ENCODE measurements at regions not wholly inside any gene's neighbourhood (a gene's known extent, or its start where the extent isn't known, plus 50 kb on each side); places are given as distances from the start of the nearest gene placed in this dataset.
"Not testable (repeated sequence)": the region's sequence is repeated elsewhere in the genome, so short reads cannot be mapped to it uniquely, and the experiment has no call there.

GRCh38 chr2:167748536-167748935 is 498.9 kb downstream of the STK39 start:
- no peaks in the 10 kb centered on the region for H3K79me2 ChIP-seq (ENCODE audit: insufficient read depth, low read length)
- no peak overlapping the region for H3K27ac ChIP-seq (ENCODE audit: low read depth in 1 of 2, low read length in 2 of 2)
- no peaks in the 10 kb centered on the region for H3K27me3 ChIP-seq (ENCODE audit: control insufficient read depth in 2 of 2, insufficient read depth in 2 of 2, low read length in 2 of 2)
- Mint-ChIP-seq H3K36me3 (no peaks in the 10 kb centered on the region), H3K4me1 (no peaks in the 10 kb centered on the region), H3K4me3 (no peak overlapping the region), H3K27ac (no peak overlapping the region), H3K9me3 (peaks cover 0 to 5% (median 0%) of the 10 kb centered on the region in 7 donors), H3K27me3 (ENCODE audit: low read depth in 3 of 3) (peaks cover 0 to 2% (median 0%) of the 10 kb centered on the region in 3 donors)
- no peak overlapping the region for H3K4me2 ChIP-seq (replicated peaks; ENCODE audit: extremely low read depth, low read length, poor library complexity, severe bottlenecking)
- TF ChIP-seq CTCF (IDR thresholded peaks at IDR 0.05), result no peak
- H3K4me3 ChIP-seq (replicated peaks in 1 of 3; ENCODE audit: low read depth in 2 of 3, low read length in 3 of 3), result no peak overlapping the region
- 100% methylated on average over 1 of the region's 1 CpG for WGBS (ENCODE audit: insufficient coverage)
- no peak overlapping the region for H2AFZ ChIP-seq (ENCODE audit: insufficient read depth, low read depth, low read length, poor library complexity, severe bottlenecking)
- DNase-seq, result no peak
- H3K36me3 ChIP-seq (replicated peaks in 1 of 2; ENCODE audit: control insufficient read depth in 1 of 2, insufficient read depth in 2 of 2, low read length in 2 of 2), result no peaks in the 10 kb centered on the region
- intact Hi-C loops (cut with micrococcal nuclease), result no loop called here
- no peak overlapping the region for H3K9ac ChIP-seq (ENCODE audit: insufficient read depth, low read length, poor library complexity, severe bottlenecking)
- H4K20me1 ChIP-seq (ENCODE audit: insufficient read depth, low read length), result no peaks in the 10 kb centered on the region
- H3K4me1 ChIP-seq (ENCODE audit: control insufficient read depth in 1 of 2, insufficient read depth in 2 of 2, low read length in 2 of 2), result no peaks in the 10 kb centered on the region
- no peaks in the 10 kb centered on the region for H3K9me3 ChIP-seq (replicated peaks in 1 of 2; ENCODE audit: control insufficient read depth in 1 of 2, insufficient read depth in 1 of 2, low read length in 2 of 2)

GRCh38 chr2:167745667-167746066 is 501.7 kb downstream of the STK39 start:
- no CpG with 5 or more reads among the region's 2 CpGs for WGBS (ENCODE audit: insufficient coverage)
- Histone ChIP-seq H3K27ac (ENCODE audit: low read depth in 1 of 2, low read length in 2 of 2) (no peak overlapping the region), H3K4me2 (replicated peaks; ENCODE audit: extremely low read depth, low read length, poor library complexity, severe bottlenecking) (no peak overlapping the region), H3K79me2 (ENCODE audit: insufficient read depth, low read length) (no peaks in the 10 kb centered on the region), H4K20me1 (ENCODE audit: insufficient read depth, low read length) (no peaks in the 10 kb centered on the region), H3K36me3 (replicated peaks in 1 of 2; ENCODE audit: control insufficient read depth in 1 of 2, insufficient read depth in 2 of 2, low read length in 2 of 2) (no peaks in the 10 kb centered on the region), H3K27me3 (ENCODE audit: control insufficient read depth in 2 of 2, insufficient read depth in 2 of 2, low read length in 2 of 2) (no peaks in the 10 kb centered on the region), H3K9me3 (replicated peaks in 1 of 2; ENCODE audit: control insufficient read depth in 1 of 2, insufficient read depth in 1 of 2, low read length in 2 of 2) (no peaks in the 10 kb centered on the region), H3K4me1 (ENCODE audit: control insufficient read depth in 1 of 2, insufficient read depth in 2 of 2, low read length in 2 of 2) (no peaks in the 10 kb centered on the region), H3K9ac (ENCODE audit: insufficient read depth, low read length, poor library complexity, severe bottlenecking) (no peak overlapping the region), H2AFZ (ENCODE audit: insufficient read depth, low read depth, low read length, poor library complexity, severe bottlenecking) (no peak overlapping the region), H3K4me3 (replicated peaks in 1 of 3; ENCODE audit: low read depth in 2 of 3, low read length in 3 of 3) (no peak overlapping the region)
- H3K27me3 Mint-ChIP-seq (ENCODE audit: low read depth in 3 of 3), result peaks cover 0 to 2% (median 0%) of the 10 kb centered on the region in 3 donors
- no peak overlapping the region for H3K27ac Mint-ChIP-seq
- no peak for DNase-seq
- H3K36me3 Mint-ChIP-seq, result no peaks in the 10 kb centered on the region
- no peak for TF ChIP-seq CTCF (IDR thresholded peaks at IDR 0.05)
- intact Hi-C loops (cut with micrococcal nuclease), result no loop called here
- no peaks in the 10 kb centered on the region for H3K4me1 Mint-ChIP-seq
- peaks cover 0 to 5% (median 0%) of the 10 kb centered on the region in 7 donors for H3K9me3 Mint-ChIP-seq
- H3K4me3 Mint-ChIP-seq, result no peak overlapping the region

- H3K79me2 ChIP-seq (ENCODE audit: insufficient read depth, low read length); intact Hi-C loops (cut with micrococcal nuclease); H3K4me3 ChIP-seq (replicated peaks in 1 of 3; ENCODE audit: low read depth in 2 of 3, low read length in 3 of 3); H3K36me3 ChIP-seq (replicated peaks in 1 of 2; ENCODE audit: control insufficient read depth in 1 of 2, insufficient read depth in 2 of 2, low read length in 2 of 2); H3K9ac ChIP-seq (ENCODE audit: insufficient read depth, low read length, poor library complexity, severe bottlenecking); H3K4me2 ChIP-seq (replicated peaks; ENCODE audit: extremely low read depth, low read length, poor library complexity, severe bottlenecking); H3K27me3 ChIP-seq (ENCODE audit: control insufficient read depth in 2 of 2, insufficient read depth in 2 of 2, low read length in 2 of 2); H4K20me1 ChIP-seq (ENCODE audit: insufficient read depth, low read length); H2AFZ ChIP-seq (ENCODE audit: insufficient read depth, low read depth, low read length, poor library complexity, severe bottlenecking); H3K9me3 ChIP-seq (replicated peaks in 1 of 2; ENCODE audit: control insufficient read depth in 1 of 2, insufficient read depth in 1 of 2, low read length in 2 of 2); H3K4me1 ChIP-seq (ENCODE audit: control insufficient read depth in 1 of 2, insufficient read depth in 2 of 2, low read length in 2 of 2); DNase-seq; H3K36me3 Mint-ChIP-seq; H3K9me3 Mint-ChIP-seq; H3K27me3 Mint-ChIP-seq (ENCODE audit: low read depth in 3 of 3); H3K4me1 Mint-ChIP-seq; H3K27ac Mint-ChIP-seq; H3K4me3 Mint-ChIP-seq; H3K27ac ChIP-seq (ENCODE audit: low read depth in 1 of 2, low read length in 2 of 2): not testable (repeated sequence)
- WGBS (ENCODE audit: insufficient coverage), result no CpG with 5 or more reads among the region's 1 CpG
These were observed 507.5 kb downstream of the STK39 start for GRCh38 chr2:167739921-167740320.

Data from CD14-positive monocyte (primary cell).